ENCODE measurements at regions not wholly inside any gene's neighbourhood (a gene's known extent, or its start where the extent isn't known, plus 50 kb on each side); places are given as distances from the start of the nearest gene placed in this dataset.
"Not testable (repeated sequence)": the region's sequence is repeated elsewhere in the genome, so short reads cannot be mapped to it uniquely, and the experiment has no call there.

DNA sequence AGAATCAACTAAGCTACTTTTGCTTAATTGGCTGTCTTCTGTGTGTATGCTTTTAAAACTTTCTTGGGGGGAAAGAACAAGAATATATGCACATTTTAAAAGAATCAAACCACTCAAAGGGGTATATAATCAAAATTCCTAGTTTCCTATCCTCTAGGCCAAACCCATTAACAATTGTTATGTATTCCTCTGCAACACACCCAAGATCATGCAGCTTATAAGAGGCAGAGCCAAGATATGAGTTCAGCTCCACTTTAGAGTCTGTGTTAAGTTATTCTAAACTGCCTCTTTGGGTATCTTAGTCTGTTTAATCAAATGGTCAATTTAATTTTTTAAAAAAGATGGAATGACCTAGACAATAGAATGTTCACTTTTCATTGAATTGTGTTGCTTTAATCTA is 326.1 kb upstream of the IL12A start:
- no peaks in the 10 kb centered on the region for H3K4me1 Mint-ChIP-seq
- H3K4me3 Mint-ChIP-seq = no peak overlapping the region
- H3K9me3 Mint-ChIP-seq = peaks cover 8% of the 10 kb centered on the region
- H3K36me3 Mint-ChIP-seq (ENCODE audit: low read depth) = no peaks in the 10 kb centered on the region
- ATAC-seq (replicated peaks) = no peak
- H3K27ac Mint-ChIP-seq = no peak overlapping the region
- H3K27me3 Mint-ChIP-seq = no peaks in the 10 kb centered on the region

GRCh38 chr3:159664006-159664405 is 324.6 kb upstream of the IL12A start:
- no peak overlapping the region for H3K27ac Mint-ChIP-seq
- H3K36me3 Mint-ChIP-seq (ENCODE audit: low read depth) = no peaks in the 10 kb centered on the region
- ATAC-seq (replicated peaks) = no peak
- H3K4me3 Mint-ChIP-seq = no peak overlapping the region
- H3K4me1 Mint-ChIP-seq = no peaks in the 10 kb centered on the region
- no peaks in the 10 kb centered on the region for H3K27me3 Mint-ChIP-seq
- peaks cover 8% of the 10 kb centered on the region for H3K9me3 Mint-ChIP-seq

- ATAC-seq (replicated peaks) = no peak
- no peaks in the 10 kb centered on the region for H3K27me3 Mint-ChIP-seq
- no peaks in the 10 kb centered on the region for H3K4me1 Mint-ChIP-seq
- no peak overlapping the region for H3K27ac Mint-ChIP-seq
- no peak overlapping the region for H3K4me3 Mint-ChIP-seq
- peaks cover 8% of the 10 kb centered on the region for H3K9me3 Mint-ChIP-seq
- H3K36me3 Mint-ChIP-seq (ENCODE audit: low read depth) = no peaks in the 10 kb centered on the region
These were observed 324.0 kb upstream of the IL12A start for GRCh38 chr3:159664653-159665052.

GRCh38 chr3:159667261-159667660 is 321.4 kb upstream of the IL12A start:
- ATAC-seq (replicated peaks) = no peak
- Mint-ChIP-seq H3K4me3 (no peak overlapping the region), H3K4me1 (no peaks in the 10 kb centered on the region), H3K9me3 (peaks cover 2% of the 10 kb centered on the region), H3K36me3 (ENCODE audit: low read depth) (no peaks in the 10 kb centered on the region), H3K27me3 (peaks cover 4% of the 10 kb centered on the region), H3K27ac (no peak overlapping the region)

GRCh38 chr3:159668461-159668860 is 320.2 kb upstream of the IL12A start:
- Mint-ChIP-seq H3K9me3 (no peaks in the 10 kb centered on the region), H3K36me3 (ENCODE audit: low read depth) (no peaks in the 10 kb centered on the region), H3K27ac (no peak overlapping the region), H3K4me1 (no peaks in the 10 kb centered on the region), H3K27me3 (peaks cover 4% of the 10 kb centered on the region), H3K4me3 (no peak overlapping the region)
- ATAC-seq (replicated peaks) = no peak

GRCh38 chr3:159668990-159669476 is 319.6 kb upstream of the IL12A start:
- no peaks in the 10 kb centered on the region for H3K9me3 Mint-ChIP-seq
- H3K4me1 Mint-ChIP-seq = no peaks in the 10 kb centered on the region
- no peak for ATAC-seq (replicated peaks)

DNA sequence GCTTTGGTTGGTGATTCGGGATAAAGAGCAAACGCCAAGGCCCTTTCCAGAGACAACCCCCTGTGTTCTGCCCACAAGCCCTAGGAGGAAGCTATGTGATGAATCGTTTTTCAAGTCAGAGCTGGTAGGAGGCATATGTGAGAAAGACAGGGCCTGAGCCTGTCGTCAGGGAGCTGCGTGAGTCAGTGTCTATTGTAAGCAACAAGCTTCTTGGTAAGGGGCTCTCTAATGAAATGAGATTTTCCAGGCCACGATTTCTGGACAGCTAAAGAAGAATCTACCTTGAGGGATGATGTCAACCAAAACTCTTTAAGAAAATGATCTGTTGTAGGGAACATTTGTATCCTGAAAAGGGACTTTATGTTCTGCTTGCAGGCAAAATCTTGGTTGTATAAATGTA is 318.9 kb upstream of the IL12A start:
- H3K4me3 Mint-ChIP-seq = no peak overlapping the region
- H3K4me1 Mint-ChIP-seq = no peaks in the 10 kb centered on the region
- no peak overlapping the region for H3K27ac Mint-ChIP-seq
- H3K36me3 Mint-ChIP-seq (ENCODE audit: low read depth) = no peaks in the 10 kb centered on the region
- ATAC-seq (replicated peaks) = no peak
- peaks cover 4% of the 10 kb centered on the region for H3K27me3 Mint-ChIP-seq
- no peaks in the 10 kb centered on the region for H3K9me3 Mint-ChIP-seq

More at GRCh38 chr3:159668990-159669476, 319.6 kb upstream of the IL12A start:
- Mint-ChIP-seq H3K4me3 (no peak overlapping the region), H3K27me3 (peaks cover 4% of the 10 kb centered on the region), H3K27ac (no peak overlapping the region), H3K36me3 (ENCODE audit: low read depth) (no peaks in the 10 kb centered on the region)

DNA sequence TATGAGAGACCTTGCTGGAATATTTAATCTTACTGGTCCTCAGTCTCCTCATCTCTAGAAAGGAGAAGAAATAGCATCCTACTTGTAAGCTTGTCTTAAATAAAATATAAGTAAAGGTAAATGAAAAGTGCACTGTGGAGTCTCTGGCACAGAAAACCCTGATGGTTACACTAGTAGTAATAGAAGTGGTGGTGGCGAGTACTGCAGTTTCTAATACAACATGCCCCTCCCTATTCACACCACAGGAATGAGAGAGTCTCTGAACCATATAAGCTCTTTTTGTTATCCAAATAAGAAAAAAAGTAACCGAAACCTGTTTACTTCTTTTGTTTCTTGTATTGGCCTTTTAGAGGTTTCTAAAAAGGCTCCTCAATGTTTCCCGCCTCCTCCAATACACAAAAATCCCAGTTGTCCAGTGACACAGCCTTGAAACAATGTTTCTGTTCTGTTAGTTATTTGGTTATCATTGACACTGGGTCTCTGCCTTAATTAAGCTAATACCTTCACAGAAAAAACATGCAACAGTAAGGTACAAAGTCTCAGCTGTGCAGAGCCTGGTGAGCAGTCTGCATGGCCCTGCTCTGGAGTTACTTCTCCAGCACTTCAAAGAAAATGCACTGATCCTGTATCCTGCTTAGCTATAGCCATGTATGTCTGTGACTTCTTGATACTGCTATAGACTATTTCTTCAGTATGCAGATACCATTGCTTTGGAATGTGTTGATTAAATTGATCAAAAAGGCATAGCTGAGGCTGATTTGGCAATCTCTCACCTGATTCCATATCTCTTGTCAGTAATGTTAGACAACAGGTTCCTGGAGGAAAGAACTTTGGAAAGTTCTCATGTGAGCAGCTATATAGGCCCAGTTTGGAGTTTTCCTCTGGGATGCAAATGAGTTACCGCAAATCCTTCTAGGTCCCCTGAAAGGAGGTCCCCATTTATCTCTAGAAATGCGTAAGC is 315.6 kb upstream of the IL12A start:
- Mint-ChIP-seq H3K9me3 (no peaks in the 10 kb centered on the region), H3K36me3 (ENCODE audit: low read depth) (no peaks in the 10 kb centered on the region), H3K4me3 (no peak overlapping the region), H3K27me3 (peaks cover 4% of the 10 kb centered on the region), H3K4me1 (no peaks in the 10 kb centered on the region), H3K27ac (no peak overlapping the region)
- ATAC-seq (replicated peaks) = no peak

GRCh38 chr3:159674583-159674982 is 314.1 kb upstream of the IL12A start:
- no peak overlapping the region for H3K4me3 Mint-ChIP-seq
- ATAC-seq (replicated peaks) = no peak
- no peaks in the 10 kb centered on the region for H3K9me3 Mint-ChIP-seq
- peaks cover 4% of the 10 kb centered on the region for H3K27me3 Mint-ChIP-seq
- H3K36me3 Mint-ChIP-seq (ENCODE audit: low read depth) = no peaks in the 10 kb centered on the region
- no peaks in the 10 kb centered on the region for H3K4me1 Mint-ChIP-seq
- H3K27ac Mint-ChIP-seq = no peak overlapping the region

GRCh38 chr3:159675285-159675684 is 313.4 kb upstream of the IL12A start:
- Mint-ChIP-seq H3K9me3 (no peaks in the 10 kb centered on the region), H3K4me1 (no peaks in the 10 kb centered on the region), H3K27ac (no peak overlapping the region), H3K4me3 (no peak overlapping the region), H3K27me3 (peaks cover 4% of the 10 kb centered on the region), H3K36me3 (ENCODE audit: low read depth) (no peaks in the 10 kb centered on the region)
- no peak for ATAC-seq (replicated peaks)

DNA sequence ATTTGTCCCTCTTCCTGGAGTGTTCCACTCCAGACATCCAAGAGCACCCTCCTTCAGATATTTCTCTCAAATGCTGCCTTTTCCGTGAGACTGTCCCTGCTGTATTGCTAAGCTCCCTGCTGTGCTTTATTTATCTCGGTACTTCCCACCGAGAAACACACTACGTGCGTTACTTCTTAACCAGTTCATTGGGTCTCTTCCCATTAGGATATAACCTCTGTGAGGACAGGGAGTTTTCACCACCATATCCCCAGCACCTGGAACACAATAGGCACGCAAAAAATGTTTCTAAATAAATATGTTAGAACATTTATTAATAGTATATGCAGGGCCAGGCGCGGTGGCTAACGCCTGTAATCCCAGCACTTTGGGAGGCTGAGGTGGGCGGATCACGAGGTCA is 308.7 kb upstream of the IL12A start:
- no peaks in the 10 kb centered on the region for H3K27me3 Mint-ChIP-seq
- peaks cover 4% of the 10 kb centered on the region for H3K9me3 Mint-ChIP-seq
- H3K4me1 Mint-ChIP-seq = no peaks in the 10 kb centered on the region
- no peak for ATAC-seq (replicated peaks)
- H3K4me3 Mint-ChIP-seq = no peak overlapping the region
- H3K36me3 Mint-ChIP-seq (ENCODE audit: low read depth) = no peaks in the 10 kb centered on the region
- H3K27ac Mint-ChIP-seq = no peak overlapping the region

DNA sequence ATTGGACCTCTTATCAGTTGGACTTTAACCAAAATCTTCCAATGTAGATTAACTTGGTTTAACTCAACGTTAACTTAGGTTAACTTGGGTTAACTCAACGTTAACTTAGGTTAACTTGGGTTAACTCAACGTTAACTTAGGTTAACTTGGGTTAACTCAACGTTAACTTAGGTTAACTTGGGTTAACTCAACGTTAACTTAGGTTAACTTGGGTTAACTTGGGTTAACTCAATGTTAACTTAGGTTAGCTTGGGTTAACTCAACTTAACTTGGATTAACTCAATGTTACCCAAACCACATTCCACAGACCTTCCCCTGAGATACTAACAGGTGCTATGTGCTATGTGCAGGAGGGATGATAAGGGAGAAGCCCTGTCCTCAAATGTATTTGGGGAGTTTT is 306.9 kb upstream of the IL12A start:
- not testable (repeated sequence) for H3K27me3 Mint-ChIP-seq; H3K9me3 Mint-ChIP-seq; H3K4me1 Mint-ChIP-seq; H3K36me3 Mint-ChIP-seq (ENCODE audit: low read depth); ATAC-seq (replicated peaks); H3K4me3 Mint-ChIP-seq; H3K27ac Mint-ChIP-seq

GRCh38 chr3:159685801-159686200 is 302.8 kb upstream of the IL12A start:
- Mint-ChIP-seq H3K4me1 (no peaks in the 10 kb centered on the region), H3K36me3 (ENCODE audit: low read depth) (no peaks in the 10 kb centered on the region), H3K27ac (no peak overlapping the region), H3K27me3 (no peaks in the 10 kb centered on the region), H3K9me3 (peaks cover 4% of the 10 kb centered on the region), H3K4me3 (no peak overlapping the region)
- no peak for ATAC-seq (replicated peaks)

DNA sequence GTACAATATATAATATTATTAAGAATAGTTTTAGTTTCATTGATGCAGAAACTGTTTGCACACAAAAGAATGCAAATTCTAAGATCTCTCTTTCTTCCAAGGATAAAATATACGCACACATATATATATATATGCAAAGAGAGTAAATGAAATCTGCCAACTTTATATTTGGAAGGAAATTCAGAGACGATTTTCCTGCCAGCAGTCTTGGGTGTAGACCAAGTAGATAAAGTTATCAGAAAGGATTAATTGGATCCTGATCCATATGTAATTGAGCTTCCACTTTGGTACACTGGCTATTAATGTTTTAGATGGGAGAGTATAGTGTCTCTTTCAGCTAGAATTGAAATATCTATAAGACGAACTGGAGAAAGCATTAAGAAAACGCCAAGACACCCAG is 295.4 kb upstream of the IL12A start:
- H3K4me1 Mint-ChIP-seq = no peaks in the 10 kb centered on the region
- ATAC-seq (replicated peaks) = no peak

DNA sequence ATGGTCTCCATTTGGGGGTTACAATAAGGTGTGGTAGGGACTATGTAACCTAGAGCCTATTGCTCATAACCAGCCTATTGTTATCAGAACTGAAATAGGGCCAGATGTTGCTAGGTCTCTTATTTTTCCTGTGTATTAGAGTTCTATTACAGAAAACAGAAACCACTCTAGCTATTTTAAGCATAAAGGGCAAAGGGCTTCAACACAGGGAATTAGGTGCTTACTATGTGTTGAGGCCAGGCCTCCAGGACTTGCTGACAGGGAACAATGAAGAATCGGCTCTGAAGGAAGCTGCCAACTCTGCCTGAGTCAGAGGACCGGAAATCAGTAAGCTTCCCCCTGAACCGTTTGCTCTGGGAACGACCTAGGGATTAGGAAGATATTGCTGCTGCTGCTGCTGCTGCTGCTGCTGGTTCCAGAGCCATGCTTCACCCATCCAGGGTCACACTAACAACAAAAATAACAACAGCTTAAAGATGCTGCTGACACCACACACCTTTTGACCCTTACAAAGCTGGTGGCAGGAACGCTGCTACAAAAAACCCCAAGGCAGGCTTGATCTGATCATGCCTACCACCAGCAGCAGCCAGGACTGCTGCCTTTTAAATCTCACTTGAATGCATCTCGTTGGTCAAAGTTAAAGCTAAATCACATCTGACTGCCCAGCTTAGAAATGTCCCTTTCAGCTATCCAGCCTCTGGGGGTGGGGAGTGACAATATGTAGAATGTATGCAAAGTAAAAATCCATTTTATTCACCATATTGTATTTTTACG is 276.9 kb upstream of the IL12A start:
- no peak overlapping the region for H3K4me3 Mint-ChIP-seq
- H3K4me1 Mint-ChIP-seq = no peaks in the 10 kb centered on the region
- peaks cover 8% of the 10 kb centered on the region for H3K9me3 Mint-ChIP-seq
- no peaks in the 10 kb centered on the region for H3K36me3 Mint-ChIP-seq (ENCODE audit: low read depth)
- no peak for ATAC-seq (replicated peaks)
- peaks cover 5% of the 10 kb centered on the region for H3K27me3 Mint-ChIP-seq
- no peak overlapping the region for H3K27ac Mint-ChIP-seq

More for the DNA sequence above, 295.4 kb upstream of the IL12A start:
- Mint-ChIP-seq H3K27me3 (no peaks in the 10 kb centered on the region), H3K27ac (no peak overlapping the region), H3K4me3 (no peak overlapping the region), H3K36me3 (ENCODE audit: low read depth) (no peaks in the 10 kb centered on the region), H3K9me3 (peaks cover 6% of the 10 kb centered on the region)
